D721Med (cell line): ENCODE measurements at regions not wholly inside any gene's neighbourhood (a gene's known extent, or its start where the extent isn't known, plus 50 kb on each side); places are given as distances from the start of the nearest gene placed in this dataset.

Experiments
- DNase-seq: peaks from one replicate; pipeline ENCODE4 v3.0.0; 2011; ENCODE audit warnings: low spot score; ENCODE audit not compliant: insufficient read length
- FAIRE-seq: peaks from 2 replicates; lab custom pipeline; 2011; peaks lifted over from hg19 to GRCh38; lab: Jason Lieb, UNC
- TF ChIP-seq, protein P1 (sequence below): IDR thresholded peaks from 2 replicates; pipeline ENCODE4 v1.5.1; 2012; ENCODE audit warnings: mild to moderate bottlenecking, control low read depth; ENCODE audit not compliant: insufficient read depth; ENCODE audit errors: missing control alignments

DNA sequence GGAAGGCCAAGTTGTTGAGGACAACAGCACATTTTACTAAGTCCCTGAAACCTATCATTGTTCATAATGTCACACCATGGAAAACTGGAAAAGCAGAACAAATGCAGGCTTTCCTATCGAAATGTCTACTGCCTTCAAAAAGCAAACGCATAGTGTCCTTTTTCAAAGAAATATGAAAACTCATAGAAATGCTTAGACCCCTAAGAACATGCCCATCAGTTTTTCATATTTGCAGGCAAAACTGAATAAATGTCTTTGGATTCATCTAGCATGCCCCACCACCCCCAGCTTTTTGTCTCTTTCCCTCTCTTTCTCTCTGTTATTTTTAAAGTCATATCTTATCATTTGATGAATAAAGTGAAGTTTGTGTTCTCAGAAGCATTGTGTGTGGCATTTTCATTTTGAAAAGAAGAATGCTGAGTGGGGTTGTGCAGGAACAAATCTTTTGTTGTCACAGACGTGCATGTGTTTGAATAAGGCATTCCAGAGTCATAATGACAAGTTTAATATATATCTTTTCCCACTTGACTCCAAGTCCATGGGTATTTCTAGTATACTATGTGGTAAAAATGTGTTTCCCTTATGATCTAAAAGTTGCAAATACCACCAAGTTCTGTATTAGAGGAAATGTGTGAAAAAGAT, 2180.0 kb upstream of the PIK3C3 start:
- TF ChIP-seq, protein P1, sequence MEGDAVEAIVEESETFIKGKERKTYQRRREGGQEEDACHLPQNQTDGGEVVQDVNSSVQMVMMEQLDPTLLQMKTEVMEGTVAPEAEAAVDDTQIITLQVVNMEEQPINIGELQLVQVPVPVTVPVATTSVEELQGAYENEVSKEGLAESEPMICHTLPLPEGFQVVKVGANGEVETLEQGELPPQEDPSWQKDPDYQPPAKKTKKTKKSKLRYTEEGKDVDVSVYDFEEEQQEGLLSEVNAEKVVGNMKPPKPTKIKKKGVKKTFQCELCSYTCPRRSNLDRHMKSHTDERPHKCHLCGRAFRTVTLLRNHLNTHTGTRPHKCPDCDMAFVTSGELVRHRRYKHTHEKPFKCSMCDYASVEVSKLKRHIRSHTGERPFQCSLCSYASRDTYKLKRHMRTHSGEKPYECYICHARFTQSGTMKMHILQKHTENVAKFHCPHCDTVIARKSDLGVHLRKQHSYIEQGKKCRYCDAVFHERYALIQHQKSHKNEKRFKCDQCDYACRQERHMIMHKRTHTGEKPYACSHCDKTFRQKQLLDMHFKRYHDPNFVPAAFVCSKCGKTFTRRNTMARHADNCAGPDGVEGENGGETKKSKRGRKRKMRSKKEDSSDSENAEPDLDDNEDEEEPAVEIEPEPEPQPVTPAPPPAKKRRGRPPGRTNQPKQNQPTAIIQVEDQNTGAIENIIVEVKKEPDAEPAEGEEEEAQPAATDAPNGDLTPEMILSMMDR, result no peak
- no peak for FAIRE-seq

GRCh38 chr18:39773646-39774045, 2181.4 kb upstream of the PIK3C3 start:
- TF ChIP-seq, protein P1, result no peak
- FAIRE-seq (no peak), DNase-seq (no peak)

More for the DNA sequence above, 2180.0 kb upstream of the PIK3C3 start:
- DNase-seq, result no peak

DNA sequence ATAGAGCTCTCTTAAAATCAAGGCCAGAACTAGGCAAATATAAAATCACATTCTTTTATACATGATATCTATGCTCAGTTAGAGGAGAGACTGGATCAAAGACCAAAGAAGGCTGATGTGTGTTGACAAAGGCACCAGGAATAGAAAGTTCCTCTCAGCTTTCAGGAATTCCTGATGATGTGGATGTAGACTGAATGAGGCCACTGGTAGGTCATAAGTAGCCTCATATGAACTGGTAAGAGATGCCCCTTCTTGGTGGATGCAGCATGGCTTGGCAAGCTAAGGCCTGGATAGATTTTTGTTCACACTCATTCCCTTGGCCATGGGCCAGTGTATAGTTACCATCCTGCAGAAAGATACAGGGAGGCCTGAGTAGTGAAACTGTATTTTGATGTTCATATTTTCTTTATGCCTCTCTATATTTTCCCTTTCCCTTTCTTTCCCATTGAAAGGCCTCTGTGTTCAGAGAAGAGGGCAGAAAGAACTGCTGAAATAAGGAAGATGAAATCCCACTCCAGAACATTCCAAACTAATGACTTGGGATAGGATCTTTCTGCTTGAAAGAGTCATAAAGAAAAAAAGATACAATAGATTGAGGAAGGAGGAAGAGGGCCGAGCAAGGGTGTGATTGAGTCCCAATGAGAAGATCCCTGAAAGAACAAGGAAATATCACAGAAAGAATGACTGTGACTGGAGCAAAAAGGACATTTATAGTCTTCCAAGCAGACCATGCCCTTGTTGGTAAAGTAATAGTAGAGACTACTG, 2182.7 kb upstream of the PIK3C3 start:
- FAIRE-seq, result no peak
- TF ChIP-seq, protein P1, result no peak
- no peak for DNase-seq

DNA sequence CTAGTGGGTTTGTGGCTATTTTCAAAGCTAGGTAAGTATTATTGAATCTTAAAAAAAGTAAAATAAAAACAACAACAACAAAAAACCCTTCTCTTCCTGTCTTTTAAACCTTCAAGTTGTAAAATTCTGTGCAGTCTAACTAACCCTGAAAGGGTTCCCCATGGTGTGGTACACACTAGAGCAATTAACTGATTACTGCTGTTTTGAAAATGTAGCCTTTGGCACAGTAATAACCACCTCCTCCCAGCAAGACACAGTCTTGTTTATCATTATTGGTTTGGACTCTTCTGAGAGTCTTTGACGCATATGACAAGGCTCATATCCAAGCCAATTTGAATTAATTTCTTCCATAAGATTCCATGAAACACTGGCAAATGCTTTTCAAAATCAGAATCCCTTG, 2184.6 kb upstream of the PIK3C3 start:
- DNase-seq (no peak), FAIRE-seq (no peak)
- TF ChIP-seq, protein P1, result no peak

DNA sequence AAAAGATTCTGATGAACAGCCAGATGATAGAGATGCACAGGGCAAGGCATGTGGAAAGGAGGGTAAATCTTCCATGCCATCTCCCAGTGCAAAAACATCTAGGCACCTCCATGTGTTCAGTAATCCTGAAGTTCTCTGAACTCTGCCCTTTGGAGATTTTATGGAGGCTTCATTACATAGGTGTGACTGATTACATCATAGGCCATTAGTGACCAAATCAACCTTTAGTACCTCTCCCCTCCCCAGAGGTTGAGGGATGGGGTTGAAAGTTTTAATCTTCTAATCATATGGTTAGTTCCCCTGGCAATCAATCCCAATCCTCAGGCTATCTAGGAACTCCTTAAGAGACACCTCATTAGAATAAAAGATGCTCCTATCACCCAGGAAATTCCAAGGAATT, 2190.2 kb upstream of the PIK3C3 start:
- TF ChIP-seq, protein P1, result no peak
- DNase-seq, result no peak
- FAIRE-seq, result no peak

GRCh38 chr18:39761273-39761672, 2193.8 kb upstream of the PIK3C3 start:
- no peak for FAIRE-seq
- TF ChIP-seq, protein P1, result no peak
- DNase-seq, result no peak

GRCh38 chr18:39759926-39760325, 2194.3 kb upstream of the CELF4 start:
- FAIRE-seq, result no peak
- no peak for DNase-seq
- TF ChIP-seq, protein P1, result no peak
